Embryonic facial prominence (tissue), 1 donor: ENCODE measurements at regions not wholly inside any gene's neighbourhood (a gene's known extent, or its start where the extent isn't known, plus 50 kb on each side); places are given as distances from the start of the nearest gene placed in this dataset.
"Not testable (repeated sequence)": the region's sequence is repeated elsewhere in the genome, so short reads cannot be mapped to it uniquely, and the experiment has no call there.

Experiments used
- DNase-seq: peaks from one replicate; pipeline ENCODE4 v3.0.0-alpha.2; 2016; ENCODE audit errors: extremely low spot score

DNA sequence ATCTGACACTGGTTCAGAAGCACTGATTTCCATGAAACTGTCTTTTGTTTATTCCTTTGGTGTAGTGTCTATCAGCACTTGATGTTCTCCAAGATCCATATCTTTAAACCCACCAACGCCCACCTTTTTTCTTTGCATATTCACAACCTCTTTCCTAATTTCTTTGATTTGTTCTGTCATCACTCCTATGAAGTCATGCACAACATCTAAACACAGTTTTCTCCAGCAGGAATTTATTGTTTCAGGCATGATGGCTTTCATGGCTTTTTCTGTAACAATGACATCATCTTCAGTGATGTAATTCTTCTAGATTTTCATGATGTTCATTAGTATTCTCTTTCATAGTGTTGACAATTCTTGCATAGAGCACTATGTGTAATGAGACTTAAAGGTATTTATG is 219.6 kb upstream of the POU1F1 start:
- no peak for DNase-seq

GRCh38 chr3:87494264-87494663 is 217.9 kb upstream of the POU1F1 start:
- DNase-seq, result no peak

DNA sequence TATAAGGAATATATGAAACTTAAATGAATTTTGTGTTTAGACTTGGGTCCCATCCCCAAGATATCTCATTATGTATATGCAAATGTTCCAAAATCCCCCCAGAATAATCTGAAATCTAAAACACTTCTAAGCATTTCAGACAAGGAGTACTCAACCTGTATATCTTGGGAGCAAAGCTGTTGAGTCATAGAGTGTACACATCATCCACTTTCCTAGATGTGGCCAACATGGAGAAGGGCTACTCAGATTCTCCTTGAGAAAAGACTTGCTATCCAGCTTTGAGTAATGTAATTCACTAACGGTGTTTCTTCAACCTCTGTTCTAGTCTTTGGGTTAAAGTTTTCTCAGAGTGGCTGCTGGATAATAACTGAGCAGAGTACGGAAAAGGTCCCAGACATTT is 215.5 kb upstream of the POU1F1 start:
- DNase-seq, result no peak

GRCh38 chr3:87489892-87490291 is 213.5 kb upstream of the POU1F1 start:
- DNase-seq, result no peak

DNA sequence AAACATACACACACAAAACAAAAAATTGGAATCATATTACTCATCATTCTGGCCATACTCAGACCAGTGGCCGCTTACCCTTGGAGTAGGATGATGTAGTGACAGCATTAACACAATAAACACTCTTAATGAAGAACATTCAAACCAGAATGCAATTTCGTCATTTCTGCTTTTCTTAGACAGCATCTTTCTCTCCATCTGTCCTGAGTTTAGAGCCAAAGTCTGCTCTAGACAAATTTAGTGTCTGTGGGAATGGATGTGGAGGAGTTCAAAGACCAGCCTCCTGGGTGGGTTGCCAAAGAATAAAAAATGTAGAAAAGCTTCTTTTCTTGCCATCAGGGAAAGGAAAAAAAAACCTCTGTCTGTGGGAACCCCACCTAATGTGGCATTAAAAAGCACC is 212.4 kb upstream of the POU1F1 start:
- no peak for DNase-seq

DNA sequence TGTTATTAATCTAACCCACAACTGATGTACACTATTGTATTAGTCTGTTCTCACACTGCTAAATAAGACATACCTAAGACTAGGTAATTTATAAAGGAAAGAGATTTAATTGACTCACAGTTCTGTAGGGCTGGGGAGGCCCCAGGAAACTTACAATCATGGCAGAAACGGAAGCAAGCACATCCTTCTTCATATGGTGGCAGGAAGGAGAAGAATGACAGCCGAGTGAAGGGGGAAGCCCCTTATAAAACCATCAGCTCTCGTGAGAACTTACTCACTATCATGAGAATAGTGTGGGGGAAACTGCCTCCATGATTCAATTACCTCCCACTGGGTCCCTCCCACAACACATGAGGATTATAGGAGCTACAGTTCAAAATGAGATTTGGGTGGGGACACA is 210.3 kb upstream of the POU1F1 start:
- not testable (repeated sequence) for DNase-seq

- DNase-seq, result no peak
Observed at GRCh38 chr3:87486115-87486514, 209.7 kb upstream of the POU1F1 start.

- no peak for DNase-seq
Observed at GRCh38 chr3:87478716-87479115, 202.3 kb upstream of the POU1F1 start.

DNA sequence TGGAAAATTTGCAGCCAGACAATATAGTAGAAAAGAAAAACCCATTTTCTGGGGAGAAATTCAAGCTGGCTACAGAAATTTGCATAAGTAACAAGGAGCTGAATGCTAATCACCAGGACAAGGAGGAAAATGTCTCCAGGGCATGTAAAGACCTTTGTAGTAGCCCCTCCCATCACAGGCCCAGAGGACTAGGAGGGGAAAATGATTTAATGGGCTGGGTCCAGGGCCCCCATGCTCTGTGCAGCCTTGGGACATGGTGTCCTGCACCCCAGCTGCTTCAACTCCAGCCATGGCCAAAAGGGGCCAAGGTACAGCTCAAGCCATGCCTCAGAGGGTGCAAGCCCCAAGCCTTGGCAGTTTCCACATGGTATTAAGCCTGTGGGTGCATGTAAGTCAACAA is 197.6 kb upstream of the POU1F1 start:
- no peak for DNase-seq

- DNase-seq, result no peak
Observed at GRCh38 chr3:87468938-87469337, 192.6 kb upstream of the POU1F1 start.

GRCh38 chr3:87468235-87468634 is 191.9 kb upstream of the POU1F1 start:
- DNase-seq, result no peak

- DNase-seq, result no peak
Observed at GRCh38 chr3:87462228-87462627, 185.8 kb upstream of the POU1F1 start.

DNA sequence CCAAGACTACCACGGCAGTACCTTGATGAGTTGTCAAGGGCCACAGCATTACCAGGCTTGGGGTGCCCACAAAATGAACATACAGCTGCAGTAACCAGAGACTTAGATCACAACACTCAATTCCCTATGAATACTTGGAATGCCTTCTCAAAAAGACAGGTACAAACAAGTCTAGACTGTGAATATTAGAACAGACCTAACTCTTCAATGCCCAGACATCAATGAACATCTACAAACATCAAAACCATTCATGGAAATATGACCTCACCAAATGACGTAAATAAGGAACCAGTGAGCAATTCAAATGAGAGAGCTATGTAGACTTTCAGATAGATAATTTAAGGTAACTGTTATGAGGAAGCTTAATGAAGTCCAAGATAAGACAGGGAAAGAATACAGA is 185.1 kb upstream of the POU1F1 start:
- no peak for DNase-seq

DNA sequence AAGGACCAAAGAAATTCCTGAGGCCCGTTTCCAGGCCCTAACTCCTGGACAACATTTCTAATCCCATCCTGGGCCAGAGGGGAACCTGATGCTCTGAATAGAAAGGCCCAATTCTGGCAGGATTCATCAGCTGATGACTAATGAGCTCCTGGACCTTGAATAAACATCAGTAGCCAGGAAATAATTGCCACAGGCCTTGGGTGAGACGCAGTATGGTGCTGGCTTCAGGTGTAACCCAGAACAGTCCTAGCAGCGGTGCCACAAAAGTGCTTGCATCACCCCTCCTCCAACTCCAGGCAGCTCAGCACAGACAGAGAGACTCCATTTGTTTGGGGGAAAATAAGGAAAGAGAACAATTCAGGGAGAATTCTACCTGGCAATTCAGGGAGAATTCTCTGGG is 184.7 kb upstream of the POU1F1 start:
- DNase-seq, result no peak

DNA sequence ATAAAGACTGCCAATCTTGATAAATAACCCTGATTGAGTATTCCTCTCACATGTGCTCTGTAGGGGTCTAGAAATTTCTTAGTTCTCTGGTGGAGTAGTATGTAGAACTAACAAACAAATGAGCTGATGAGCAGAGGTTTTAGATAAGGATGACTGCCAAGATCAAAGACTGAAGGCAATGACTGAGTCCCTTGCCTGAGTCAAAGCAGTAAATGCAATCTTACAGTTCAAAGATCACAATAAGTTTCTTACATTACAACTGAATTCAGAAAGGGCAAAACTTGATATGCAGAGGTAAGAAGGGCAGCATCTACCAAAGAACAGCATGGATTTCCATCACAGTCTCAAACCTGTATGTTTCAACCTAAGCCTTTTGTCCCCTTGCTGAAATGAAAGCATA is 172.2 kb upstream of the POU1F1 start:
- no peak for DNase-seq

GRCh38 chr3:87446849-87447387 is 170.5 kb upstream of the POU1F1 start:
- no peak for DNase-seq

DNA sequence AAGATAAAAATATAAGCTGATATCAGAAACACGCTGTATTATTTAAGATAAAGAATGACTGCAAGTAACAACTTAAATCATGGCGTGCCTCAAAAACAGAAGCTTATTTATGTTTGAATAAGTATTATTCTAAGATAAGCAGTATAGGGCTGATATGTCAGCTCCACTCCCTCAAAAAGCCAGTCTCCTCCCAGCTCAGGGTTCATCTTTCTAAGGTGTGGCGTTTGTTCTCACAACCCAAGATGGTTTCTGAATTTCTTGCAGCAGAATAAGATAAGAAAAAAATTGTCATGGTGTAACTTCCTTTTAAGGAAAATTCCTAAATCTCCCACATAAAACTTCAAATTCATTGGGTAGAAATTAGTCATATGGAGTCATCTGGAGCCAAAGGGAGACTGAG is 166.1 kb upstream of the POU1F1 start:
- no peak for DNase-seq

DNA sequence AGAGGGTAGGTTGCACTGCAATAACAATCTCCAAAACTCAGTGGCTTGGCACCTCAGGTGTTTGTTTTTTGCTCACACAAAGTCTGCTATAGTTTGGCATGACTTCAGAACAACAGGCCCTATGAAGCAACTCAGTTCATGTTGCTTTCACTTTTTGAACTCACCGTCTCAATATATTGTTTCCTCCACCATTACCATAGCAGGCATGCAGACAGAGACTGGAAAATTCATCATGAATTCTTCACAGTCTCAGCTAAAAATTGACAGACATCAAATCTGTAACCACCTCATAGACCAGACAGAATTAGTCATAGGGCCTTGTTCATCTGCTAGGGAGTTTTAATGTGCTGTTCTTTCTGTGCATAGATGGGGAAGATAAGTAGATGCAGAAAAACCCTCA is 161.4 kb upstream of the POU1F1 start:
- no peak for DNase-seq

- no peak for DNase-seq
Observed at GRCh38 chr3:87436781-87437543, 160.6 kb upstream of the POU1F1 start.

GRCh38 chr3:87435926-87436620 is 159.7 kb upstream of the POU1F1 start:
- DNase-seq, result no peak

- not testable (repeated sequence) for DNase-seq
Observed at GRCh38 chr3:87433445-87433844, 157.1 kb upstream of the POU1F1 start.

DNA sequence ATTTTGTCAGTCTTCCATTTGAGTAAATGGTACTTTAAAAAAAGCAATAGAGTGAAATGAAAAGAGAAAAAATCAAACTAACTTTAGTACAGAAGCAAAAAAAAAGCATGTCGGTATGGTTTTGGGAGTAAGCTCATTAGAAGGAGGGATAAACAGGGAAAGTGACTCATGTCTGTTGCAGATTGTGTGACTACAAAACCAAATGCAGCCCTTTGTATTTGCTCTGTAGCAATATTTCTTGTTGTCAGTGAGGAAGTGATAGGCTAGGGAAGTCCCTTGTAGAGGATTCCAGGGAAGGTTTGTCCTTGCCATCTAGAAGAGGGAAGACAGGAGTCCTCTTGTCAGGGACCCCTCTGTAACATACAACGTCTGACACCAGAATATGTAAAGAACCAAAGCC is 150.5 kb upstream of the POU1F1 start:
- DNase-seq, result no peak

- DNase-seq, result no peak
Observed at GRCh38 chr3:87425056-87425455, 148.7 kb upstream of the POU1F1 start.
